Fibroblast of pulmonary artery (primary cell): ENCODE measurements at regions not wholly inside any gene's neighbourhood (a gene's known extent, or its start where the extent isn't known, plus 50 kb on each side); places are given as distances from the start of the nearest gene placed in this dataset.
"Not testable (repeated sequence)": the region's sequence is repeated elsewhere in the genome, so short reads cannot be mapped to it uniquely, and the experiment has no call there.

Source experiments
- DNase-seq: peaks from one replicate; pipeline ENCODE4 v3.0.0-alpha.2; 2010; ENCODE audit warnings: low read depth
- H3K4me3 ChIP-seq: replicated peaks from 2 replicates; pipeline ENCODE4 v1.5.1; 2011; ENCODE audit warnings: low read depth, mild to moderate bottlenecking, control low read depth, low read length, moderate library complexity
- TF ChIP-seq, protein P1 (sequence below): IDR thresholded peaks from 2 replicates; pipeline ENCODE4 v1.5.1; 2011; ENCODE audit warnings: mild to moderate bottlenecking, control low read depth, low read length, inconsistent platforms; ENCODE audit errors: missing control alignments

DNA sequence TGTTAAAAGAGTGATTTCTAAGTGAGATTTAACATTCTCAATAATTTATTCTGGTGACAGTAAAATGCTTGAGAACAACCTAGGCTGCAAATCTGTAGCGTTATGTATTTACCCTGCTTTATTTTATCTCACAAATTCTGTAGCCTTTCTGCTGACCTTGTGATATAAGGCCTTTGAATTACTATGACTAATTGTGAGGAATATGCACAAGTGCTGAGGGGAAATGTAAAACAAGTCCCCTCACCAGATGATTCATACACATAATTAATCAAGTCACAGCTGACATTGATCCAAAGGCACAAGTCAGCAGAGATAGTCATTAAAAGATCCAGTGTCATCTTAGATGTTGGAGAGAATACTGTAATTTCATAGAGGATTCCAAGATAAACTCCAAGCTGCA lies 992.7 kb upstream of the USP15 start:
- H3K4me3 ChIP-seq, result no peak overlapping the region
- no peak for DNase-seq
- TF ChIP-seq, protein P1, sequence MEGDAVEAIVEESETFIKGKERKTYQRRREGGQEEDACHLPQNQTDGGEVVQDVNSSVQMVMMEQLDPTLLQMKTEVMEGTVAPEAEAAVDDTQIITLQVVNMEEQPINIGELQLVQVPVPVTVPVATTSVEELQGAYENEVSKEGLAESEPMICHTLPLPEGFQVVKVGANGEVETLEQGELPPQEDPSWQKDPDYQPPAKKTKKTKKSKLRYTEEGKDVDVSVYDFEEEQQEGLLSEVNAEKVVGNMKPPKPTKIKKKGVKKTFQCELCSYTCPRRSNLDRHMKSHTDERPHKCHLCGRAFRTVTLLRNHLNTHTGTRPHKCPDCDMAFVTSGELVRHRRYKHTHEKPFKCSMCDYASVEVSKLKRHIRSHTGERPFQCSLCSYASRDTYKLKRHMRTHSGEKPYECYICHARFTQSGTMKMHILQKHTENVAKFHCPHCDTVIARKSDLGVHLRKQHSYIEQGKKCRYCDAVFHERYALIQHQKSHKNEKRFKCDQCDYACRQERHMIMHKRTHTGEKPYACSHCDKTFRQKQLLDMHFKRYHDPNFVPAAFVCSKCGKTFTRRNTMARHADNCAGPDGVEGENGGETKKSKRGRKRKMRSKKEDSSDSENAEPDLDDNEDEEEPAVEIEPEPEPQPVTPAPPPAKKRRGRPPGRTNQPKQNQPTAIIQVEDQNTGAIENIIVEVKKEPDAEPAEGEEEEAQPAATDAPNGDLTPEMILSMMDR, result no peak

DNA sequence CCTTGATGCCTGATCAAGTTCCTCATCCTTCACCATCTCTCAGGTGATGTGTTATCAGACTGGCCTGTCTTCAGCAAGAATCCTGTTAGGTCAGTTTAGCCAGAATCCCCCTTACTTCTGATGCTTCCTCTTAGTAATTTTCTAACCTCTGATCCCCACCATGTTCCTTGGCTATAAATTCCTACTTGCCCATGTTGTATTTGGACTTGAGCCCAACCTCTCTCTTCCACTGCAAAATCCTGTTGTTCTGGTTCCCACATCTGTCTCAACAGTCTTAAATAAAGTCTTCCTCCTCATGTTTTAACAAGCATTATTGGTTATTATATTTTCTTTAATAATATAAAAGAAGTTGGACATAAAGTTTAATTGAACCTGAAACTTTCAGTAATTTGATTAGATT lies 987.8 kb upstream of the USP15 start:
- TF ChIP-seq, protein P1, result no peak
- no peak overlapping the region for H3K4me3 ChIP-seq
- DNase-seq, result no peak

DNA sequence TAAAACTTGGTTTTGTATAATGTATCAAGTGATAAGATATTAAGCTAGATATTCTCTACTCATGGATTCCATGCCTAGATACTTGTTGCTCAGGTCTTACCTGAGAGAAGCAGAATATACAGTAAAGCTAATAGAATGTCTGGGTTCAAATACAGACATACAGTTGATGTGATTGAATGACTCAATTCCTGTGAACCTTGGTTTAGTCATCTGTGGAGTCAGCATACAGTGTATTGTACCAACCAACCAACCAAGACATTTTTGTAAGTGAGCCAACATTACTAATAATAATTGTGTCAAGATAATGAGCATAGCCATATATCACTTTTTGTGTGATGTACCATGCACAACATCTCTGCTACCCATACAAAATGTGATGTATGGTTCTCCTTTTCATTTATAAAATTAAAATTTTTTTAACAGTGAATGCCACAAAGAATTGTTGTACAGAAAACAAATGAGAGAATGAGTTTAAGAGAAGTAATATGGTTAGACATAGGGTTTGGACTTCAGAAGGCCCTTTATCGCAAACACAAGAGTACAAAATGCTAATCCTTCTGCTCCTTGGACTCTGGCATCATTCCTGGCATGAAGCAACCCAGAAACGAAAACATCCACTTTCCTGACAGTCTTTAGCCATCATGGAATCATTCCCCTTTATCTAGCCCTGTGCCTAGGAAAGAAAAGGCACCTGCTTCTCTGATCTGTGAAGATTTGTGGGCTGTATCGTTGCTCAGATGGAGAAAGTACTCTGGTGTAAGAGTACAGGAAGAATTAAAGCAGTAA lies 977.2 kb upstream of the USP15 start:
- no peak overlapping the region for H3K4me3 ChIP-seq
- no peak for DNase-seq
- TF ChIP-seq, protein P1, result no peak

DNA sequence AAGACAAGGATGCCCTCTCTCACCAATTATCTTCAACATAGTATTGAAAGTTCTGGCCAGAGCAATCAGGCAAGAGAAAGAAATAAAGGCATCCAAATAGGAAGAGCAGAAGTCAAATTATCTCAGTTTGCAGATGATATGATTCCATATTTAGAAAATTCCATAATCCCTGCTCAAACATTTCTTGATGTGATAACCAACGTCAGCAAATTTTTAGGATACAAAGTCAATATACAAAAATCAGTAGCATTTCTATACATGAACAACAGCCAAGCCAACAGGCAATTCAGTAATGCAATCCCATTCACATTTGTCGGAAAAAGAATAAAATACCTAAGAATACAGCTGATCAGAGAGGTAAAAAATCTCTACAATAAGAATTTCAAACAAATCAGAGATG lies 969.7 kb upstream of the USP15 start:
- H3K4me3 ChIP-seq, result no peak overlapping the region
- TF ChIP-seq, protein P1, result no peak
- no peak for DNase-seq

DNA sequence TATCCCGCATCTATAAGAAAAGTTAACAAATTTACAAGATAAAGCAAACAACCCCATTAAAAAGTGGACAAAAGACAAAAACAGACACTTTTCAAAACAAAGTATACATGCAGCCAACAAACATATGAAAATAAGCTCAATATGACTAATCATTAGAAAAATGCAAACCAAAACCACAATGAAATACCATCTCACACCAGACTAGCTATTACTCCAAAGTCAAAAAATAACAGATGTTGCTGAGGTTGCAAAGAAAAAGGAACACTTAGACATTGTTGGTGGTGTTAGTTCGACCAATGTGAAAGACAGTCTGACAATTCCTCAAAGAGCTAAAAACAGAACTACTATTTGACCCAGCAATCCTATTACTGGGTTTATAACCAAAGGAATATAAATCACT lies 968.6 kb upstream of the USP15 start:
- no peak for DNase-seq
- TF ChIP-seq, protein P1, result no peak
- no peak overlapping the region for H3K4me3 ChIP-seq

DNA sequence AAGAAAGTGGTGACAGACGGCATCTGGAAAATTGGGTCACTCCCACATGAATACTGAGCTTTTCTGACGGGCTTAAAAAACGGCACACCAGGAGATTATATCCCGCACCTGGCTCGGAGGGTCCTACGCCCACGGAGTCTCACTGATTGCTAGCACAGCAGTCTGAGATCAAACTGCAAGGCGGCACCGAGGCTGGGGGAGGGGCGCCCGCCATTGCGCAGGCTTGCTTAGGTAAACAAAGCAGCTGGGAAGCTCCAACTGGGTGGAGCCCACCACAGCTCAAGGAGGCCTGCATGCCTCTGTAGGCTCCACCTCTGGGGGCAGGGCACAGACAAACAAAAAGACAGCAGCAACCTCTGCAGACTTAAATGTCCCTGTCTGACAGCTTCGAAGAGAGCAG lies 966.2 kb upstream of the USP15 start:
- DNase-seq, H3K4me3 ChIP-seq: not testable (repeated sequence)

DNA sequence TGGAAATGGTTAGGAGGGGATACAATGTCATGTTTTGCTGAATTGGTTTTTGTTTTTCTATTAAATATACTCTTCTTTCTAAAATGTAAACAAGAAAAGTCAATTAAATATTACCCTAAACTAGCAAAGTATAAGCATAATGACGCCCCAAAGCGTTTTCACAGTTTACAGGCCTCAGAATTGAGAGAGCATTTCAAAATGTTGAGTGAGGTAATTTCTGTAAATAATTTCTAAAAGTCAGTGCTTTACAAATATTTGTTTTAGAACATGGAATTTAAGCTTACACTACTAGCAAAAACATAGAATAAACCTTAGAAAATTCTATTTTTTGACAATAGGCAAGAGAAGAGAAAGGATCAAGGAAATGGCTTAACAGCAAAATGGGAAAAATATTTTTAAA lies 958.4 kb upstream of the USP15 start:
- H3K4me3 ChIP-seq, result no peak overlapping the region
- TF ChIP-seq, protein P1, result no peak
- DNase-seq, result no peak
